Endothelial cell of umbilical vein (primary cell): ENCODE measurements at regions not wholly inside any gene's neighbourhood (a gene's known extent, or its start where the extent isn't known, plus 50 kb on each side); places are given as distances from the start of the nearest gene placed in this dataset.
"Not testable (repeated sequence)": the region's sequence is repeated elsewhere in the genome, so short reads cannot be mapped to it uniquely, and the experiment has no call there.

Source experiments
- CTCF ChIP-seq, 2 donors: IDR thresholded peaks; 1 replicate in 1 of 2; 2 replicates in 1 of 2; pipeline ENCODE4 v1.5.1; 2011; ENCODE audit warnings: low read length in 2 of 2, mild to moderate bottlenecking in 2 of 2, moderate library complexity in 2 of 2, control low read depth in 1 of 2, inconsistent platforms in 1 of 2, low read depth in 1 of 2; ENCODE audit not compliant: insufficient read depth in 1 of 2; ENCODE audit errors: extremely low read depth in 1 of 2
- EZH2 ChIP-seq: IDR thresholded peaks from 2 replicates; pipeline ENCODE4 v1.6.1; 2012; ENCODE audit warnings: borderline replicate concordance, low read depth, mild to moderate bottlenecking, moderate library complexity, low read length, inconsistent platforms; ENCODE audit not compliant: severe bottlenecking
- FOS ChIP-seq: IDR thresholded peaks from 2 replicates; pipeline ENCODE4 v1.6.1; 2011; ENCODE audit warnings: mild to moderate bottlenecking, low read length, moderate library complexity, borderline replicate concordance; ENCODE audit not compliant: insufficient read depth
- GATA2 ChIP-seq: IDR thresholded peaks from 2 replicates; pipeline ENCODE4 v1.7.0; 2011; ENCODE audit warnings: low read depth, mild to moderate bottlenecking, moderate library complexity, mixed read lengths, low read length; ENCODE audit not compliant: insufficient read length, insufficient read depth
- JUN ChIP-seq: IDR thresholded peaks from 2 replicates; pipeline ENCODE4 v1.6.1; 2011; ENCODE audit warnings: borderline replicate concordance, low read depth; ENCODE audit not compliant: insufficient read length, insufficient read depth
- MAX ChIP-seq: IDR thresholded peaks from 2 replicates; pipeline ENCODE4 v1.6.1; 2011; ENCODE audit not compliant: insufficient read depth, insufficient read length
- MYC ChIP-seq: IDR thresholded peaks from one replicate; pipeline ENCODE4 v1.6.1; 2011; ENCODE audit warnings: mild to moderate bottlenecking, low read depth, low read length
- POLR2A ChIP-seq: IDR thresholded peaks from 2 replicates; pipeline ENCODE4 v1.6.1; 2012; ENCODE audit warnings: low read depth, mild to moderate bottlenecking, control low read depth, low read length
- POLR2AphosphoS5 ChIP-seq: IDR thresholded peaks from 2 replicates; pipeline ENCODE4 v1.6.1; 2012; ENCODE audit warnings: low read depth, mild to moderate bottlenecking, control low read depth, low read length, moderate library complexity; ENCODE audit not compliant: insufficient read depth

DNA sequence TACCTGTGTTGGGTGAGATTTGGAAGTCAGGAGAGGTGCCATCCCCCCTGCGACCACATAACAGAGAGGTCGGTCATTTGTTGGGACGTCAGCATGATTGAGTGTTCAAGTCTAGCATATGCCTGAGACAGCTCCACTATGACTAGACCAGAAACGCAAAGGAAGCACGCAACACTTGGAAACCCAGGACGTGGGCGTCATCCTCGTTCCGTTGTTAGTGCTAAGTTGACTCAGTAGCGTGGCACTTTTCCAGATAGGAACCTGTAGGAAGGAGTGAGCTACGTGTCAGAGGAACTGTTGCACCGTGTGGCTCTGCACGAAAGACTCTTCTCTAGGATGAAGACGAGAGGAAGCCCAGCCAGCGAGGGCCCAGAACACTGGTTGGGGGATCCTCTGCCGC lies 431.2 kb upstream of the AMELY start:
- not testable (repeated sequence) for TF ChIP-seq GATA2; CTCF (IDR thresholded peaks at IDR 0.05; ENCODE audit: extremely low read depth in 1 of 2, insufficient read depth in 1 of 2, low read depth in 1 of 2, low read length in 2 of 2); FOS; POLR2AphosphoS5; EZH2; MAX; JUN; MYC
- peak; percentile 6 for TF ChIP-seq POLR2A
